NCI-H1417 treated with DMSO at 0.1 percent for 48 hours (cell line): ENCODE measurements at regions not wholly inside any gene's neighbourhood (a gene's known extent, or its start where the extent isn't known, plus 50 kb on each side); places are given as distances from the start of the nearest gene placed in this dataset.
A peak's percentile ranks its signal among the peaks of the same experiment; 100 is the strongest.
"Not testable (repeated sequence)": the region's sequence is repeated elsewhere in the genome, so short reads cannot be mapped to it uniquely, and the experiment has no call there.

ENCODE experiments used
- DNase-seq: peaks from one replicate; lab custom pipeline; 2025; lab: John Stamatoyannopoulos, UW

- no peak for DNase-seq
Observed at GRCh38 chr21:35314857-35315582, 265.9 kb upstream of the RUNX1 start.

DNA sequence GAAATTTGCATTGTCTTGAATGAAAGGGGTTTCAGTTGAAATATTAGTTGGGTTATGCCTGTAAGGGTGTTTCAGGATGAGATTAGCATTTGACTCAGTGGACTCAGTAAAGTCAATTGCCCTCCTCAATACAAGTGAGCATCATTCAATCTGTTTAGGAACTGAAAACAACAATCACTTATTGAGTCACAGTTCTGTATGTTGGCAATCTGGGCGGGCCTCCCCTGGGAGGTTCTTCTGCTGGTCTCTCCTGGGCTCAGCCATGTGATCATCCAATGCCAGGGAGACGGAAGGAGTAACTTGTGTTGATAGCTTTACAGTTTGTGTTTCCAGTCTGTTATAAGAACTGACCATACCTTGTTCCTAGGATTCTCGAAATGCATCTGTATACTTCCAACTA lies 262.9 kb upstream of the RUNX1 start:
- DNase-seq: no peak

GRCh38 chr21:35309316-35309715 lies 260.2 kb upstream of the RUNX1 start:
- DNase-seq: no peak

DNA sequence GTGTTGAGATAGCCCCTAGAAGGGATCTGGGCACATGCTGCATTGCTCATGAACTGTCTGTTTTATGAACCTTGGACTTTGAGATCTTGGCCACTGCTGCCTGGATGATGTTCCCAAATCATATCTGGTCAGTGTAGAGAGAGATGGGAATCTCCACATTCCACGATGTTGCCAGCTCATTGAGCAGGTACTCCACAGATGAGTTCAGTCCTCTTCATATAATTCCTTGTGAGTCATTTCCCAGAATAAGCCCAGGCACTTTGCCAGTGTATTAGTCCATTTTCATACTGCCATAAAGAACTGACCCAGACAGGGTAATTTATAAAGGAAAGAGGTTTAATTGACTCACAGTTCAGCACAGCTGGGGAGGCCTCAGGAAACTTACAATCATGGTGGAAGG lies 254.0 kb upstream of the RUNX1 start:
- DNase-seq: no peak

DNA sequence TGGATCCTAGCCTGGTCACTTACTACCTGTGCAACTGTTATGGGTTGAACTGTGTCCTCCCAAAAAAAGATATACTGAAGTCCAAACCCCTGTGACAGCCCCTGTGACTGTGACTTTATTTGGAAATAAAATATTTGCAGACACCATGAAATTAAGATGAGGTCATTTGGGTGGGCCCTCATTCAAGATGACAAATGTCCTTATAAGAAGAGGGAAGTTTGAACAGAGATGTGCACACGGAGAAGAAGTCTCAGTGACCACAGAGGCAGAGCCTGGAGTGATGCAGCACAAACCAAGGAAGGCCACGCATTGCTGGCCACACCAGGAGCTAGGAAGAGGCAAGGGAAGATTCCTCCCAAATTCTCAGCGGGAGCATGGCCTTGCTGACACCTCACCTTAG lies 249.7 kb upstream of the RUNX1 start:
- no peak for DNase-seq

- no peak for DNase-seq
Observed at GRCh38 chr21:35297665-35298064, 248.6 kb upstream of the RUNX1 start.

GRCh38 chr21:35294231-35294898 lies 245.3 kb upstream of the RUNX1 start:
- DNase-seq: peak; percentile 82

- no peak for DNase-seq
Observed at GRCh38 chr21:35291973-35292627, 243.0 kb upstream of the RUNX1 start.

DNA sequence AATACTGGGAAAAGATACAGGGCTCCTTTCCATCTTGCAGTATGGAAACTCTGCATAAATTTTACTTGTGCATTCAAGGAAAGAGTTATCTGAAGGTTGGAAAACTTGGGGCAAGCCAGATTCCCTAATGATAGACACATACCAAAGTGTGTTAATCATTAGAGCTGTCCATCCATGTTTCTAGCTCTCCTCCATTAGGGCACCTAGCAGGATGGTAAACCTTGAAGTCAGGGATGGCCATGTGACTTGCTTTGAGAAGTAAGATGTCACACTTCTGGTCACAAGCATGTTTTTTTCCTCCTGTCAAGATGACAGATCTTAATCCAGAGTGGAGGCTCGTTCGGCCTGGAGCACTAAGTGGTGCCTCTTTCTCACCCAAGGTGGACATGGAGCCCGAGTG lies 241.9 kb upstream of the RUNX1 start:
- DNase-seq: no peak

DNA sequence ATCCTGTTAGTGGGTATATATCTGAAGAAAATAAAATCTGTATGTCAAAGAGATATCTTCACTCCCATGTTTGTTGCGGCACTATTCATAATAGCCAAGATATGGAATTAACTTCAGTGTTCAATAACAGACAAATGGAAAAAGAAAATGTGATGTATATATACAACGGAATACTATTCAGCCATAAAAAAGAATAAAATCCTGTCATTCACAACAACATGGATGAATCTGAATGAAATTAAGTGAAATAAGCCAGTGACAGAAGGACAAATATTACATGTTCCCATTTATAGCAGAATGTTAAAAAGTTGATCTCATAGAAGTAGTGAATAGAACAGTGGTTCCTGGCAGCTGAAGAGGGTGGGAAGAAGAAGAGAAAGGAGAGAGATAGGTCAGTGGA lies 239.1 kb upstream of the RUNX1 start:
- no peak for DNase-seq

GRCh38 chr21:35284199-35284598 lies 235.1 kb upstream of the RUNX1 start:
- no peak for DNase-seq

DNA sequence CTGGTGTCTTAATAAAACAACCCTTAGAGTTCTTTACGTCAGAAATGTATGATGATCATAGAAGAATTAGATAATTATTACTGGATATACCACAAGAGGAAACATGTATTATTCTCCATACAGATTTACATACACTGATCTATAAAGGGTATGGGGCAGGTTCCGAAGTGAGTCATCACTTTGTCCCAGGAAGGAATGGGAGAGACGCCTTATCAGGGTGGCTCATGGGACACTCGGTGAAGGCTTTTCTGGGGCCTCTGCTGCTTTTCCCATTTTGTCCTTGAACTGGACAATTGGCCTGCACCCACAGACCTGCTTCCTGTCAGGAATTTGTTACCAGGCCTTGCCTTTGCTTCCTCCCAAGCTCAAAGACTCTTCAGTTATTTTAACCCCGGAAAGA lies 233.8 kb upstream of the RUNX1 start:
- DNase-seq: no peak

GRCh38 chr21:35281956-35282355 lies 232.9 kb upstream of the RUNX1 start:
- DNase-seq: no peak

DNA sequence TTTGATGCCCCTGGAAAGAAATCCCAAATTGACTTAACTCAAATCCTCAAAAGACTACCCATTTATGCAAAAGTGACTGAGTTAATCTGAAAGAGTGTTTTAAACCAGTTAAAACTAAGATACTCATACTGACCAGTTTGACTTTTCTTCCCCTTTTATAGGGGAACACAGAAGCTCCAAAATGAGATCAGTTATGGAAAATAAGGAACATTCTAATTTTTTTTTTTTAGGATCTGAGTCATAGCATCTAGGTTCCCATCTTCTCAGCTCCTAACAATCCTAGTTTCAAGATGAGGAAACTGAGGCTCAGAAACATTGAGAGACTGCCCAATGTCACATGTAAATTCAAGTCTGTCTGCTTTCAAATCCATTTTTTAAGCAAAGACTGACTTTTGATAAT lies 231.1 kb upstream of the RUNX1 start:
- DNase-seq: no peak

DNA sequence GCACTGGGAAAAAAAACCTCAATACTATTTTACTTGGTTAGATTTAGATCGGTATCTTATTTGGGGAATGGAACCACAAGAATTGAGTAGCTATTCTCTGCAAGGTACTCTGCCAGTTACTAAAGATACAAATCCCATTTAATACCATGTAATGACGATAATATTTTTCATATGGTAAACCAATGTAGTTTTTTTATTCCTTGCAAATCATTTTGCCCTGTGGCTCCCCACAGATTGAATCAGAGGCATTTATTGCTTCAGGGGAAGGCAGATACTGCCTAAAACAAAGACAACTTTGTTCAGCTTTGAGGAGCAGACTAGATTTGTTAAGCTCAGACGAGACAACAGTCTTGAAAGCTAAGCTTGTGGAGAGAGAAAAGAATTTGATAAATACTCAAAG lies 226.7 kb upstream of the RUNX1 start:
- DNase-seq: no peak

GRCh38 chr21:35274923-35275322 lies 225.8 kb upstream of the RUNX1 start:
- no peak for DNase-seq

DNA sequence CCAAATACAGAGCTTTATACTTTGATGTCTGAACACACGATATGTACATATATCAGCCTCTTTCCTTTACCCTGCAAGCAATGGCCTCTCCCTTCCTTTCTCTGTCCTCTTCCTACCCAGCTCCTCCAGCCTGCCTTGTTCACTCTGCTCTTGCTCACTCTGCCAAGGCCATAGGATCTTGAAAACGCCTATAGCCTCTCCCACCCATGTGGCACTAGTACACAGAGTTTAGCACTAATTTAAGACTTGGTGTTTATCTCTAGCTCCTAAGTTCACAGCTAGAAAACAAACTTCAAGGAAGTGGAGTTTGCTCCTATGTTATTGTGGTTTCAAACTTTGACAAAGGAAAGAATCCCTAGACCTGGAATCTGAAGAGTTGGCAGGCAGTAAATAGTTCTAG lies 225.0 kb upstream of the RUNX1 start:
- no peak for DNase-seq

GRCh38 chr21:35273333-35273732 lies 224.2 kb upstream of the RUNX1 start:
- no peak for DNase-seq

GRCh38 chr21:35271344-35272118 lies 222.4 kb upstream of the RUNX1 start:
- DNase-seq: not testable (repeated sequence)

- DNase-seq: no peak
Observed at GRCh38 chr21:35268817-35269216, 219.7 kb upstream of the RUNX1 start.

GRCh38 chr21:35268261-35268660 lies 219.2 kb upstream of the RUNX1 start:
- no peak for DNase-seq

DNA sequence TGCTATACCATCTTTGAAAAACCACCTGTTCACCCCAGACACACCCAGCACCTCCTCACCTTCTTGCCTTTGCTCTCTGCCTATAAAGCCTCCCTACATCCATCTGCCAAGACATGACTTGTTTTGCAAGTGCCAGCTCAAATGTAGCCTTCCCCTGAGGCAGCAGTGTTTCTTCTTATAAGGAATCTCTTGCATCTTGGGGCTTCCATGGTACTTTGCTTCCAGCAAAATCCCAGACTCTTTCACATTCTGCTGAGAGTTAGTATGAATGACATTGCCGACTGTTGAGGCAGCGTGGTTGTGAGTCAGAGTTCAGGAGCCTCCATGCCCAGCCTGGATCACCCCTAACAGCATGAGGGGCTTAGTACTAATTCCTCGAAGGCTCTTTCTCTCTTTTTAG lies 217.4 kb upstream of the RUNX1 start:
- DNase-seq: no peak
